ENCODE measurements at regions not wholly inside any gene's neighbourhood (a gene's known extent, or its start where the extent isn't known, plus 50 kb on each side); places are given as distances from the start of the nearest gene placed in this dataset.

GRCh38 chr11:119520400-119520799, 97.4 kb upstream of the THY1 start:
- TF ChIP-seq CTCF (IDR thresholded peaks at IDR 0.05), result no peak
- TF ChIP-seq EZH2phosphoT487 (IDR thresholded peaks at IDR 0.05), result no peak

All from neural progenitor cell (in vitro differentiated cells).